ENCODE measurements at regions not wholly inside any gene's neighbourhood (a gene's known extent, or its start where the extent isn't known, plus 50 kb on each side); places are given as distances from the start of the nearest gene placed in this dataset.

GRCh38 chr16:61576476-61576875, 459.8 kb downstream of the CDH8 start:
- no peak for FAIRE-seq
- 0% methylated on average over 5 of the region's 5 CpGs for WGBS (ENCODE audit: insufficient coverage, low coverage, missing lambda C conversion rate)
- Histone ChIP-seq H3K9ac (ENCODE audit: insufficient read depth in 1 of 2, low read depth in 2 of 2, low read length in 2 of 2) (no peak overlapping the region), H4K20me1 (replicated peaks; ENCODE audit: control insufficient read depth, insufficient read depth, low read length) (no peaks in the 10 kb centered on the region), H2AFZ (ENCODE audit: low read depth, low read length) (no peak overlapping the region), H3K9me3 (replicated peaks; ENCODE audit: control insufficient read depth, insufficient read depth, low read depth, low read length) (no peaks in the 10 kb centered on the region), H3K79me2 (ENCODE audit: control insufficient read depth, insufficient read depth, low read length) (no peaks in the 10 kb centered on the region), H3K4me2 (ENCODE audit: insufficient read depth, low read length) (no peak overlapping the region), H3K4me1 (replicated peaks in 1 of 2; ENCODE audit: control insufficient read depth in 2 of 2, insufficient read depth in 2 of 2, low read length in 2 of 2) (no peaks in the 10 kb centered on the region), H3K27ac (ENCODE audit: extremely low read depth, low read depth, low read length) (no peak overlapping the region), H3K36me3 (ENCODE audit: control insufficient read depth, insufficient read depth, low read length) (no peaks in the 10 kb centered on the region), H3K9me1 (ENCODE audit: control insufficient read depth, insufficient read depth, low read length) (no peaks in the 10 kb centered on the region), H3K27me3 (ENCODE audit: control insufficient read depth in 2 of 2, insufficient read depth in 2 of 2, low read length in 2 of 2) (no peaks in the 10 kb centered on the region), H3K4me3 (no peak overlapping the region)
- CTCF ChIA-PET (ENCODE audit: low intra/inter-chr PET ratio): no interaction called here
- TF ChIP-seq MAX (CRISPR knock-in tag; IDR thresholded peaks at IDR 0.05): no peak
- intact Hi-C loops (cut with micrococcal nuclease) (no loop called here), in situ Hi-C loops (cut with MboI) (no loop called here)
- BruUV-seq (replicated peaks): no TSS peak
- no peak for DNase-seq (ENCODE audit: extremely low read depth in 1 of 4, low spot score in 3 of 4)
- no peak for ATAC-seq
- POLR2A ChIA-PET: no interaction called here

GRCh38 chr16:61575617-61576016, 460.6 kb downstream of the CDH8 start:
- H2AFZ ChIP-seq (ENCODE audit: low read depth, low read length): no peak overlapping the region
- ATAC-seq (no peak), DNase-seq (ENCODE audit: extremely low read depth in 1 of 4, low spot score in 3 of 4) (no peak), FAIRE-seq (no peak)
- CTCF ChIA-PET (ENCODE audit: low intra/inter-chr PET ratio): no interaction called here
- POLR2A ChIA-PET: no interaction called here
- H3K79me2 ChIP-seq (ENCODE audit: control insufficient read depth, insufficient read depth, low read length): no peaks in the 10 kb centered on the region
- no peaks in the 10 kb centered on the region for H3K9me3 ChIP-seq (replicated peaks; ENCODE audit: control insufficient read depth, insufficient read depth, low read depth, low read length)
- H3K4me3 ChIP-seq: no peak overlapping the region
- no peaks in the 10 kb centered on the region for H3K36me3 ChIP-seq (ENCODE audit: control insufficient read depth, insufficient read depth, low read length)
- H4K20me1 ChIP-seq (replicated peaks; ENCODE audit: control insufficient read depth, insufficient read depth, low read length): no peaks in the 10 kb centered on the region
- WGBS (ENCODE audit: insufficient coverage, low coverage, missing lambda C conversion rate): 0% methylated on average over 1 of the region's 3 CpGs
- in situ Hi-C loops (cut with MboI) (no loop called here), intact Hi-C loops (cut with micrococcal nuclease) (no loop called here)
- no peak overlapping the region for H3K4me2 ChIP-seq (ENCODE audit: insufficient read depth, low read length)
- H3K27me3 ChIP-seq (ENCODE audit: control insufficient read depth in 2 of 2, insufficient read depth in 2 of 2, low read length in 2 of 2): no peaks in the 10 kb centered on the region
- H3K4me1 ChIP-seq (replicated peaks in 1 of 2; ENCODE audit: control insufficient read depth in 2 of 2, insufficient read depth in 2 of 2, low read length in 2 of 2): no peaks in the 10 kb centered on the region
- no TSS peak for BruUV-seq (replicated peaks)
- H3K9ac ChIP-seq (ENCODE audit: insufficient read depth in 1 of 2, low read depth in 2 of 2, low read length in 2 of 2): no peak overlapping the region
- H3K27ac ChIP-seq (ENCODE audit: extremely low read depth, low read depth, low read length): no peak overlapping the region
- no peaks in the 10 kb centered on the region for H3K9me1 ChIP-seq (ENCODE audit: control insufficient read depth, insufficient read depth, low read length)
- TF ChIP-seq AFF4 (CRISPR knock-in tag; IDR thresholded peaks at IDR 0.05): no peak
- TF ChIP-seq TCF15 (CRISPR knock-in tag; IDR thresholded peaks at IDR 0.05): no peak
- no peak for TF ChIP-seq ZNF431 (CRISPR knock-in tag; IDR thresholded peaks at IDR 0.05)
- no peak for TF ChIP-seq POLR2H (tag; IDR thresholded peaks at IDR 0.05; ENCODE audit: low read depth)
- TF ChIP-seq ZNF277 (CRISPR knock-in tag; IDR thresholded peaks at IDR 0.05; ENCODE audit: borderline replicate concordance): no peak
- TF ChIP-seq FIP1L1 (IDR thresholded peaks at IDR 0.05; ENCODE audit: low read depth, low read length, poor library complexity, severe bottlenecking): no peak
- no peak for TF ChIP-seq E2F1 (CRISPR knock-in tag; IDR thresholded peaks at IDR 0.05)
- TF ChIP-seq KLF13 (tag; IDR thresholded peaks at IDR 0.05; ENCODE audit: borderline replicate concordance, low read depth): no peak
